HUES48 (cell line): ENCODE measurements at regions not wholly inside any gene's neighbourhood (a gene's known extent, or its start where the extent isn't known, plus 50 kb on each side); places are given as distances from the start of the nearest gene placed in this dataset.

ENCODE experiments used
- H3K27ac ChIP-seq: one replicate; pipeline ENCODE4 v1.7.0; 2013; ENCODE audit warnings: low read depth, low read length, inconsistent platforms
- H3K27me3 ChIP-seq: 2 replicates; pipeline ENCODE4 v1.6.1; 2013; ENCODE audit warnings: mild to moderate bottlenecking, low read length; ENCODE audit not compliant: control insufficient read depth, insufficient read depth
- H3K36me3 ChIP-seq: 2 replicates; pipeline ENCODE4 v1.6.1; 2013; ENCODE audit warnings: low read length; ENCODE audit not compliant: control insufficient read depth, insufficient read depth
- H3K4me1 ChIP-seq: 2 replicates; pipeline ENCODE4 v1.6.1; 2013; ENCODE audit warnings: mild to moderate bottlenecking, low read length; ENCODE audit not compliant: control insufficient read depth, insufficient read depth
- H3K4me3 ChIP-seq: 2 replicates; pipeline ENCODE4 v1.5.1; 2013; ENCODE audit warnings: mild to moderate bottlenecking, low read depth, low read length
- H3K9ac ChIP-seq: 2 replicates; pipeline ENCODE4 v1.6.1; 2013; ENCODE audit warnings: mild to moderate bottlenecking, low read depth, low read length, moderate library complexity
- H3K9me3 ChIP-seq: 2 replicates; pipeline ENCODE4 v1.6.1; 2013; ENCODE audit warnings: low read length; ENCODE audit not compliant: control insufficient read depth, insufficient read depth

DNA sequence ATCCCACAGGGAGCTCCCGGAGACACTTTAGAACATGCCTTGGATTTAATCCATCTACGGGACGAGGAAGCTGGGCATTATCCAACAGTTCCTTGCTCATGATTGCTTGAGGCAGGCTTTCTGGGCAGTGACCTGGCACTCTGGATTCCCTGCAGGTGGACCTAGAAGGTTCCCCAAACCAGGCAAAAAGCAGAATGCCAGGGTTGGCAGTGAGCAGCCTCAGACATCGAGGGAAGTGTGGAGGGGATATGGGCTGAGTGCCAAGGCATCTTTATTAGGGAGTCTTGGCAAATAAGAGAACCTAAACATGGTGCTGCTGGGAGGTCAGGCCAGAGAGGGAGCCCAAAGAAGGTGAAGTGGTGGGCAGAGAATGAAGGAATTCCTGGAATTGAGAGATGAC is 158.5 kb downstream of the CD83 start:
- no peak overlapping the region for H3K9ac ChIP-seq
- H3K4me1 ChIP-seq = peaks cover 14% of the 10 kb centered on the region
- H3K4me3 ChIP-seq = no peak overlapping the region
- H3K9me3 ChIP-seq = peaks cover 3% of the 10 kb centered on the region; the same call in 1 of the 2 replicates
- H3K27me3 ChIP-seq = peaks cover 29% of the 10 kb centered on the region
- no peak overlapping the region for H3K27ac ChIP-seq
- H3K36me3 ChIP-seq = no peaks in the 10 kb centered on the region

DNA sequence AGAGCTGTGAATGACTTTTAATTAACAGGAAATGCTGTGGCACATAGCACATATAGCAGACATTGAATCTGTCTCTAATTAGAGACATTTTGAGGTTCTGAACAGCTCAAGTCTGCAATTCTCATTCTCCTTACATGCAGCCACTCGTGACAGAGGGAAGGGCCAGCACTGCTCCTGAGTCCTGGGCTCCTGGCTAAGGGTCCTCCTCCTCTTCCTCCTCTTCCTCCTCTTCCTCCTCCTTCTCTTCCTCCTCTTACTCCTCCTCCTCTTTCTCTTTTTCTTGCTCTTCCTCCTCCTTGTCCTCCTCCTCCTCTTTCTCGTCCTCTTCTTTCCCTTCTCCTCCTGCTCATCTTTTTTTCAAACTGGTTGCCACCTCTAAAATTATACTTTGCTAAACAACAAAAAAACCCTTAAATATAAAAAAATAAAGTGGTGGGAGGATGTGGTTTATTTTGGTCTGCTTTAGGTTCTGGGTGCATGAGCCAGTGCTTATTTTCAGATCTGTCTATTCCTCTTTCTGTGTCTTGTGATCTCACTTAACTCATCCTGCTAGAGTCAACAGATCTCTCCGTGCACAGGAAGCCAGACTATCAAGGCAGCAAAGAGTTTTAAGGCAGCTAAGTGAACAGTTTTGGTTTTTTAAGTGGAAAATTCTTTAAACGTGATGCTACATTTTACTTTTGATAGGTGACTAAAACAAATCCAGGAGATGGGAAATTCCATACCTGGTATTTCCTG is 159.3 kb downstream of the CD83 start:
- Histone ChIP-seq H3K4me1 (peaks cover 14% of the 10 kb centered on the region), H3K36me3 (no peaks in the 10 kb centered on the region), H3K9ac (no peak overlapping the region), H3K27ac (no peak overlapping the region), H3K9me3 (peaks cover 3% of the 10 kb centered on the region; the same call in 1 of the 2 replicates), H3K4me3 (no peak overlapping the region), H3K27me3 (peaks cover 29% of the 10 kb centered on the region)

DNA sequence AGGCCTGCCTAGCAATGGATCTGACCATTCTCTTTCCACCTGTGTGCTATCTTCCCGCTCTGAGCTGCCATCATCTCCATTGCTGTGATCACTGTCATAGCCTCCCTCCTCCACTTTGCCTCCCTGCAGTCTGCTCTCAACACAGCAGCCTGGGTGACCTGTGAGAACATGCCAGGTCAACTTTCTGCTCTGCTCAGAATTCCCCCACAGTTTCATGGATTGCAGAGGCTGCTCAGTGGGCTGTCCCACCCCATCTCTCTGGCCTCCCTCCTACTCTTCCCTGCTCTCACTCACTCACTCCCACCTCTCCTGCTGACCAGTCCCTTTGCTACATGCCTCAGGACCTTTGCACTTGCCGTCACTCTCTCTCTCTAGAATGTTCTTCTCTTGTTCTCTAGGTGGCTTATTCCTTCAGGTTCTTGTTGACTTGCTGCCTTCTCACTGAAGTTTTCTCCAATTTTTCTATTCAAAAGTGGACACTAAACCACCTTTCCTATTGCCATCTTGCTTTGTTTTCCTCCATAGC is 159.9 kb downstream of the CD83 start:
- Histone ChIP-seq H3K4me1 (peaks cover 14% of the 10 kb centered on the region), H3K27me3 (peaks cover 29% of the 10 kb centered on the region), H3K9me3 (no peaks in the 10 kb centered on the region), H3K9ac (no peak overlapping the region), H3K27ac (no peak overlapping the region), H3K4me3 (no peak overlapping the region), H3K36me3 (peaks cover 4% of the 10 kb centered on the region; the same call in 1 of the 2 replicates)

GRCh38 chr6:14278006-14278405 is 160.4 kb downstream of the CD83 start:
- no peak overlapping the region for H3K4me3 ChIP-seq
- peaks cover 11% of the 10 kb centered on the region for H3K4me1 ChIP-seq
- H3K36me3 ChIP-seq = peaks cover 10% of the 10 kb centered on the region
- H3K27ac ChIP-seq = no peak overlapping the region
- no peaks in the 10 kb centered on the region for H3K9me3 ChIP-seq
- H3K27me3 ChIP-seq = peaks cover 29% of the 10 kb centered on the region
- no peak overlapping the region for H3K9ac ChIP-seq

GRCh38 chr6:14278446-14278845 is 160.9 kb downstream of the CD83 start:
- H3K9ac ChIP-seq = no peak overlapping the region
- no peak overlapping the region for H3K4me3 ChIP-seq
- H3K36me3 ChIP-seq = peaks cover 14% of the 10 kb centered on the region
- peaks cover 7% of the 10 kb centered on the region for H3K4me1 ChIP-seq
- H3K27ac ChIP-seq = no peak overlapping the region
- H3K9me3 ChIP-seq = no peaks in the 10 kb centered on the region
- H3K27me3 ChIP-seq = peaks cover 29% of the 10 kb centered on the region

DNA sequence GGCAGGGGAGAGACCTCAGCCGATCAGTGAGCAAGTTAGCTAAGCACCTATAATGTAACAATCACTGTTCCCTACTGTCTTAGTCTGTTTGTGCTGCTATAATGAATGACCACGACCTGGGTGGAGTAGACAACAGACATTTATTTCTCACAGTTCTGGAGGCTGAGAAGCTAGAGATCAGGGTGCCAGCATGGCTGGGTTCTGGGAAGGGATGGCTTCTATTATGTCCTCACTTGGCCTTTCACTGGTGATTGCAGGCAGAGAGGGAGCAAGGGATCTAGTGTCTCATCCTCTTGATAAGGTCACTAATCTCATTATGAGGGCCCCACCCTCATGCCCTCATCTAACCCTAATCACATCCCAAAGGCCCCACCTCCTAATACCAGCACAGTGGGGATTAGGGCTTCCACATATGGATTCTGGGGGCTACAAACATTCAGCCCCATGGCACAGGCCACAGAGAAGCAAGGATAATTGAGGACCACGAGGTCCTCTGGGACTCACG is 162.5 kb downstream of the CD83 start:
- peaks cover 29% of the 10 kb centered on the region for H3K36me3 ChIP-seq
- no peak overlapping the region for H3K27ac ChIP-seq
- H3K4me1 ChIP-seq = peaks cover 4% of the 10 kb centered on the region; the same call in 1 of the 2 replicates
- no peak overlapping the region for H3K9ac ChIP-seq
- no peaks in the 10 kb centered on the region for H3K9me3 ChIP-seq
- peaks cover 14% of the 10 kb centered on the region for H3K27me3 ChIP-seq
- H3K4me3 ChIP-seq = no peak overlapping the region

DNA sequence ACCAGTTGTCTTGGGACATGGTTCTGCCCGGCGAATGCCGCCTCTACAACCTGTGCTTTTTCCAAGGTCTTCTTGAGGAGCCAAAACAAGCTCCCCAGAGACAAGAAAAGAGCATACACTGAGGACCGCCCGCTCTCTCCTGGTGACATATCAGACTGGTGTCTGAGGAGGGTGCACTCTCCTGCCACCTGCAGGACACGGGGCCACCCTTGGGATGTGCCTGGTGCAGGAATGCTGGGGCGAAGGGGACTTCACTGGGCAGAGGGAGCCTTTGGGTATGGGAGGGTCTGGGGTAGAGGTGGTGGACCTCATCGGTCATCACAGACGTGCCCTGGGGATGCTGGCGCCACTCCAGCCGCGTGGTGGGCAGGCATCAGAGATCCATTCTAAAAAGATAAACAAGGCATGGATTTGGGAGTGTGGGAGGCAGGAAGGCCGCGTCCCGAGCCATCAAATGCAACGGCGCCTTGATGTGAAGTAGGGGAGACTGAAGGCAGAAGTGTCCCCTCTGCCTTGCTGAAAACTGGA is 163.3 kb downstream of the CD83 start:
- peaks cover 11% of the 10 kb centered on the region; the same call in 1 of the 2 replicates for H3K4me1 ChIP-seq
- no peak overlapping the region for H3K27ac ChIP-seq
- no peaks in the 10 kb centered on the region for H3K9me3 ChIP-seq
- H3K27me3 ChIP-seq = peaks cover 9% of the 10 kb centered on the region
- no peak overlapping the region for H3K9ac ChIP-seq
- H3K4me3 ChIP-seq = no peak overlapping the region
- H3K36me3 ChIP-seq = peaks cover 32% of the 10 kb centered on the region

GRCh38 chr6:14281811-14282660 is 164.5 kb downstream of the CD83 start:
- H3K36me3 ChIP-seq = peaks cover 36% of the 10 kb centered on the region
- H3K4me3 ChIP-seq = no peak overlapping the region
- H3K27ac ChIP-seq = no peak overlapping the region
- H3K4me1 ChIP-seq = peaks cover 23% of the 10 kb centered on the region
- H3K9me3 ChIP-seq = no peaks in the 10 kb centered on the region
- H3K9ac ChIP-seq = no peak overlapping the region
- no peaks in the 10 kb centered on the region for H3K27me3 ChIP-seq

DNA sequence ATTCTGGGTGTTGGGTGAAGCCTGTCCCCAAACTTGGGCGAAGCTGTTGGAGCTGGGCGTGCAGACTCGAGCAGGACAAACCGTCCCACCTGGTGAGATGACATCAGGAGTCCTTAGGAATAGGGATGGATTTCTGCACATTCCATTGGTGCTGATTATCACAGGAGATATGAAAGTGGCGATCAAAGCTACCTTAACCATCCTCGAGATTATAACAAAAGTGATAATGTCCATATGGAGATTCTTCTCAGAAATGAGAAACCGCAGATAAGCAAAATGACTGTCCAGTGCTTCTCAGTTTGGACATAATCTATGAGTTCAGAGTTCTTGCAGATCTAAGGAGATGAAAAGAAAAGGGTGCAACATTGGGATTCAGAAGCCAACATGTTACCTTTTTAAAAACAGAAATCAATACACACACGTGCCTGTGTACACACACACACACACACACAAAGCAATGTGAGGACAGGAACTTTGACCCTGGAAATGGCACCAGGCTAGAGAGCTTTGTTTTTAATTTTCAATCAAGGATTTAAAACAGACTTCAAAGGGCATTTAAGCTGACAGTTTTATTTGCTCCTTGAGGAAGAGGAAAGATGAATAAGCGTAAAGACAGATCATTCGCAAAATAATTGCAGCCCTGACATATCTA is 165.4 kb downstream of the CD83 start:
- Histone ChIP-seq H3K9ac (no peak overlapping the region), H3K4me3 (no peak overlapping the region), H3K36me3 (peaks cover 46% of the 10 kb centered on the region), H3K27ac (no peak overlapping the region), H3K4me1 (peaks cover 32% of the 10 kb centered on the region), H3K9me3 (no peaks in the 10 kb centered on the region), H3K27me3 (no peaks in the 10 kb centered on the region)

DNA sequence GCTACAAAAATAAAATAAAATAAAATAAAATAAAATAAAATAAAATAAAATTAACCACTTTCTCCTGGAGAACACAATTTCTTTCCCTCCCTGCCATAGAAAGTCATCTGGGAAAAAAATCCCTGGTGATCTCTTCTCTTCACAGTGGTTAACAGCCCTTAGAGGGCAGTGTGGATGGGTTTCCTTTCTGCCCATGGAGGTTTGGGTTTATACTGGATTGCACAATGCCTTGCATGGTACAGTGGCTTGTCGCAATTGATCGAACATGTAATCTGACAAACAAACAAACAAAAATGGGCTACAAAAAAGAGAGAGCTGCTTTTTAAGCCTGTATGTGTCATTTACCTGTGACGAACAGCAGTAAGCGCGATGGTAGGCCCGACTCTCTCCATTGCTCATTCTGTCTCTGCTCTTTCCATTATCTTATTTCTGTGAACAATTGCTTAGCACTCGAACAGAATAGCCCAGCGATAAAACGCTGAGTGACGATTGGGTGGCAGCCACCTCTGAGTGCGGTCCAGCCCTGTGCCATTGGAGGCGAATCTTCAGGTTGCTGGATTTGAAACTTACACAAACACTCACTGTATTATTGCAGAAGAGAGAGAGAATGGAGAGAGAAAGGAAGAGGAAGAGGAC is 166.1 kb downstream of the CD83 start:
- H3K9me3 ChIP-seq = no peaks in the 10 kb centered on the region
- no peak overlapping the region for H3K4me3 ChIP-seq
- H3K27me3 ChIP-seq = no peaks in the 10 kb centered on the region
- peaks cover 53% of the 10 kb centered on the region for H3K36me3 ChIP-seq
- peaks cover 39% of the 10 kb centered on the region for H3K4me1 ChIP-seq
- H3K9ac ChIP-seq = no peak overlapping the region
- no peak overlapping the region for H3K27ac ChIP-seq
